ENCODE measurements at regions not wholly inside any gene's neighbourhood (a gene's known extent, or its start where the extent isn't known, plus 50 kb on each side); places are given as distances from the start of the nearest gene placed in this dataset.

GRCh38 chr3:137926991-137927390, 83.0 kb upstream of the CLDN18 start:
- Mint-ChIP-seq H3K4me1 (no peaks in the 10 kb centered on the region), H3K36me3 (ENCODE audit: low read depth) (no peaks in the 10 kb centered on the region), H3K27ac (no peak overlapping the region), H3K9me3 (no peaks in the 10 kb centered on the region; the same call in 2 of the 3 replicates), H3K4me3 (no peak overlapping the region), H3K27me3 (ENCODE audit: insufficient read depth, low read depth, poor library complexity) (peaks cover 2% of the 10 kb centered on the region)
- DNase-seq (ENCODE audit: low spot score), result no peak
- no peaks in the 10 kb centered on the region for H3K27me3 ChIP-seq (ENCODE audit: insufficient read depth)
- no peaks in the 10 kb centered on the region for H3F3A ChIP-seq (replicated peaks; ENCODE audit: low read depth)
- no peaks in the 10 kb centered on the region for H4K20me1 ChIP-seq (replicated peaks; ENCODE audit: insufficient read depth)
- no peak for ATAC-seq
- no peak overlapping the region for H3K27ac ChIP-seq (ENCODE audit: low read depth)
- no peaks in the 10 kb centered on the region for H3K36me3 ChIP-seq (ENCODE audit: insufficient read depth)
- H2AFZ ChIP-seq, result no peak overlapping the region
- no peak overlapping the region for H3K4me2 ChIP-seq
- H3K4me1 ChIP-seq (ENCODE audit: insufficient read depth), result no peaks in the 10 kb centered on the region
- H3K79me2 ChIP-seq (replicated peaks; ENCODE audit: insufficient read depth), result no peaks in the 10 kb centered on the region
- H3K4me3 ChIP-seq, result no peak overlapping the region
- no peak for TF ChIP-seq ZNF114 (CRISPR knock-in tag; IDR thresholded peaks at IDR 0.05)
- no peak for TF ChIP-seq POLR2AphosphoS5 (IDR thresholded peaks at IDR 0.05; ENCODE audit: low read depth)
- TF ChIP-seq ETS1 (IDR thresholded peaks at IDR 0.05), result no peak
- TF ChIP-seq JUNB (IDR thresholded peaks at IDR 0.05; ENCODE audit: unreplicated experiment), result no peak
- TF ChIP-seq CREB1 (CRISPR knock-in tag; IDR thresholded peaks at IDR 0.05; ENCODE audit: low read depth), result no peak
- no peak for TF ChIP-seq EZH2 (IDR thresholded peaks at IDR 0.05; ENCODE audit: low read depth, unreplicated experiment)
- H3K9me2 ChIP-seq (ENCODE audit: insufficient read depth), result peaks cover 9% of the 10 kb centered on the region; the same call in 1 of the 2 replicates

GRCh38 chr3:137930976-137931375, 79.0 kb upstream of the CLDN18 start:
- Mint-ChIP-seq H3K27ac (no peak overlapping the region), H3K27me3 (ENCODE audit: insufficient read depth, low read depth, poor library complexity) (peaks cover 4% of the 10 kb centered on the region), H3K4me1 (no peaks in the 10 kb centered on the region), H3K9me3 (no peaks in the 10 kb centered on the region; the same call in 2 of the 3 replicates), H3K36me3 (ENCODE audit: low read depth) (no peaks in the 10 kb centered on the region), H3K4me3 (no peak overlapping the region)
- Histone ChIP-seq H3K36me3 (ENCODE audit: insufficient read depth) (no peaks in the 10 kb centered on the region), H3K4me2 (no peak overlapping the region), H3K27ac (ENCODE audit: low read depth) (no peak overlapping the region), H3K27me3 (ENCODE audit: insufficient read depth) (no peaks in the 10 kb centered on the region), H3F3A (replicated peaks; ENCODE audit: low read depth) (no peaks in the 10 kb centered on the region), H2AFZ (peak overlapping the region; percentile 23; the same call in 1 of the 2 replicates), H3K9me2 (ENCODE audit: insufficient read depth) (peaks cover 5% of the 10 kb centered on the region; the same call in 1 of the 2 replicates), H4K20me1 (replicated peaks; ENCODE audit: insufficient read depth) (no peaks in the 10 kb centered on the region), H3K4me3 (no peak overlapping the region), H3K79me2 (replicated peaks; ENCODE audit: insufficient read depth) (no peaks in the 10 kb centered on the region), H3K4me1 (ENCODE audit: insufficient read depth) (no peaks in the 10 kb centered on the region)
- ATAC-seq (no peak), DNase-seq (ENCODE audit: low spot score) (no peak)
- TF ChIP-seq CREB1 (CRISPR knock-in tag; IDR thresholded peaks at IDR 0.05; ENCODE audit: low read depth) (no peak), ZNF462 (CRISPR knock-in tag; IDR thresholded peaks at IDR 0.05) (no peak), POLR2AphosphoS5 (IDR thresholded peaks at IDR 0.05; ENCODE audit: low read depth) (no peak), REST (IDR thresholded peaks at IDR 0.05; ENCODE audit: unreplicated experiment) (no peak), ETS1 (IDR thresholded peaks at IDR 0.05) (no peak), ZNF331 (CRISPR knock-in tag; IDR thresholded peaks at IDR 0.05; ENCODE audit: low read depth) (no peak), EZH2phosphoT487 (IDR thresholded peaks at IDR 0.05; ENCODE audit: unreplicated experiment) (no peak)
